HS-27A (cell line): ENCODE measurements at regions not wholly inside any gene's neighbourhood (a gene's known extent, or its start where the extent isn't known, plus 50 kb on each side); places are given as distances from the start of the nearest gene placed in this dataset.

Experiments
- DNase-seq: peaks from one replicate; pipeline ENCODE4 v3.0.0-alpha.2; 2012; ENCODE audit warnings: low read depth, missing footprints

- no peak for DNase-seq
These were observed 65.5 kb upstream of the KLF3 start for GRCh38 chr4:38598489-38598888.

- no peak for DNase-seq
These were observed 63.4 kb upstream of the KLF3 start for GRCh38 chr4:38600575-38600974.

- no peak for DNase-seq
These were observed 62.6 kb upstream of the KLF3 start for GRCh38 chr4:38601244-38601915.

- DNase-seq: no peak
These were observed 62.1 kb upstream of the KLF3 start for GRCh38 chr4:38601916-38602291.

- DNase-seq: no peak
These were observed 60.3 kb upstream of the KLF3 start for GRCh38 chr4:38603652-38604051.

GRCh38 chr4:38605181-38605752 lies 58.7 kb upstream of the KLF3 start:
- no peak for DNase-seq

- DNase-seq: no peak
These were observed 58.0 kb upstream of the KLF3 start for GRCh38 chr4:38605753-38606586.

GRCh38 chr4:38606587-38606905 lies 57.5 kb upstream of the KLF3 start:
- DNase-seq: no peak

- no peak for DNase-seq
These were observed 54.4 kb upstream of the KLF3 start for GRCh38 chr4:38609614-38610013.

- DNase-seq: no peak
These were observed 53.5 kb upstream of the KLF3 start for GRCh38 chr4:38610521-38610920.

- DNase-seq: no peak
These were observed 53.0 kb upstream of the KLF3 start for GRCh38 chr4:38610966-38611431.

- DNase-seq: no peak
These were observed 52.3 kb upstream of the KLF3 start for GRCh38 chr4:38611676-38612075.

- DNase-seq: no peak
These were observed 51.2 kb upstream of the KLF3 start for GRCh38 chr4:38612646-38613414.
